Loucy (cell line): ENCODE measurements at regions not wholly inside any gene's neighbourhood (a gene's known extent, or its start where the extent isn't known, plus 50 kb on each side); places are given as distances from the start of the nearest gene placed in this dataset.

ENCODE experiments used
- EZH2phosphoT487 ChIP-seq: fragments of 200-600 bp; IDR thresholded peaks from 2 replicates; pipeline ENCODE4 v1.6.1; 2018; ENCODE audit warnings: antibody characterized with exemption, mild to moderate bottlenecking, moderate library complexity, borderline replicate concordance
- TF ChIP-seq, protein P1 (sequence below): fragments of 200-600 bp; sonication (generic); conservative IDR thresholded peaks from 2 replicates; pipeline ENCODE4 v1.5.1; 2014; ENCODE audit warnings: mild to moderate bottlenecking, antibody characterized with exemption, low read length

DNA sequence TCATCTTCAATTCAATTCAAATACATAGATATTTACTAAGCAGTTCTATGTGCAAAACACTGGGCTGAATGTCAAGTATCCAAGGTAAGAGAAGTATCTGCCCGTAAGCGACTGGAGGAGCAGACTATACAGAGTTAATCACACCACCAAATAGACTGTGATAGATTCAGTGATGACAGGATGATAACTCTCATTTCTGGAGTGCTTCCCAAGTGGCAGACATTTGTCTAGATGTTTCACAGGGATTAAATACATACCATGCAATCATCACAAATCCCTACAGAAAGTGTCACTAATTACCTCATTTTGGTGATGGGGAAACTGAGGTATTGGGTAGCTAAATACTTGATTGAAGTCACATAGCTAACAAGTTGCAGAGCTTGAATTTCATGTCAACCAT, 508.7 kb upstream of the TENM4 start:
- TF ChIP-seq, protein P1, sequence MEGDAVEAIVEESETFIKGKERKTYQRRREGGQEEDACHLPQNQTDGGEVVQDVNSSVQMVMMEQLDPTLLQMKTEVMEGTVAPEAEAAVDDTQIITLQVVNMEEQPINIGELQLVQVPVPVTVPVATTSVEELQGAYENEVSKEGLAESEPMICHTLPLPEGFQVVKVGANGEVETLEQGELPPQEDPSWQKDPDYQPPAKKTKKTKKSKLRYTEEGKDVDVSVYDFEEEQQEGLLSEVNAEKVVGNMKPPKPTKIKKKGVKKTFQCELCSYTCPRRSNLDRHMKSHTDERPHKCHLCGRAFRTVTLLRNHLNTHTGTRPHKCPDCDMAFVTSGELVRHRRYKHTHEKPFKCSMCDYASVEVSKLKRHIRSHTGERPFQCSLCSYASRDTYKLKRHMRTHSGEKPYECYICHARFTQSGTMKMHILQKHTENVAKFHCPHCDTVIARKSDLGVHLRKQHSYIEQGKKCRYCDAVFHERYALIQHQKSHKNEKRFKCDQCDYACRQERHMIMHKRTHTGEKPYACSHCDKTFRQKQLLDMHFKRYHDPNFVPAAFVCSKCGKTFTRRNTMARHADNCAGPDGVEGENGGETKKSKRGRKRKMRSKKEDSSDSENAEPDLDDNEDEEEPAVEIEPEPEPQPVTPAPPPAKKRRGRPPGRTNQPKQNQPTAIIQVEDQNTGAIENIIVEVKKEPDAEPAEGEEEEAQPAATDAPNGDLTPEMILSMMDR = no peak
- no peak for TF ChIP-seq EZH2phosphoT487
